ENCODE measurements at regions not wholly inside any gene's neighbourhood (a gene's known extent, or its start where the extent isn't known, plus 50 kb on each side); places are given as distances from the start of the nearest gene placed in this dataset.

DNA sequence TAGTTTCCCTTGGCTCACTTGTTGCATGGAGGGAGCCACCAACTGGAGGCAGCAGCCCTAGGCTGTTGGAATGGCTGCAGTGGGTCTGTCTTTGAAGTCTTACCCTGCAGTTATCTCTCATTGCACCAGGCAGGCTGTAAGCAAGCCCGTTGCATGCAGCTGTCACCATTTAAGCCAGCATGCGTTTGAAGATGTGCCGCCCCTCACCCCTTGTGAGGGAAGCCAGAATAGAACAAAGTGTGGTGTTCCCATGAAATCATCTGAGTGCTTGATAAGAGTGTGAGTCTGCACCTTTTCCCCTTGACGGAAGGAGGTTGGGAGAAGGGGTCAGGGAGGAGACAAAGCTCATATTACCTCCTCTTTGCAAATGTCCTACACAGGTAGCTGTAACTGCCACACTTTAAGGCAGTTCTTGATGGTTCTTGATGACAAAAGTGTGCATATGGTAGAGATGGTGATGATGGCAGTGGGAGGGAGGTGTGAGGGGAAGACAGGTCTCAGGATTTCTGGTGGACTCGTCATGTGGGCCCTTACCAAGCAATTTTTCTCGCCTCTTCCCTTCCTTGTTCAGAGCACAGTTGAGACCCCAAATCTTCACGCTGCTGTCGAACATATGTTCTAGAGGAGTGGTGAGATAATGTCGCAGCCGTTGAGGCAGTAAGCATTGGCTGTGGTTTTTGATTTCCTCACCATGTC, 191.4 kb upstream of the LEF1 start:
- DNase-seq: no peak

DNA sequence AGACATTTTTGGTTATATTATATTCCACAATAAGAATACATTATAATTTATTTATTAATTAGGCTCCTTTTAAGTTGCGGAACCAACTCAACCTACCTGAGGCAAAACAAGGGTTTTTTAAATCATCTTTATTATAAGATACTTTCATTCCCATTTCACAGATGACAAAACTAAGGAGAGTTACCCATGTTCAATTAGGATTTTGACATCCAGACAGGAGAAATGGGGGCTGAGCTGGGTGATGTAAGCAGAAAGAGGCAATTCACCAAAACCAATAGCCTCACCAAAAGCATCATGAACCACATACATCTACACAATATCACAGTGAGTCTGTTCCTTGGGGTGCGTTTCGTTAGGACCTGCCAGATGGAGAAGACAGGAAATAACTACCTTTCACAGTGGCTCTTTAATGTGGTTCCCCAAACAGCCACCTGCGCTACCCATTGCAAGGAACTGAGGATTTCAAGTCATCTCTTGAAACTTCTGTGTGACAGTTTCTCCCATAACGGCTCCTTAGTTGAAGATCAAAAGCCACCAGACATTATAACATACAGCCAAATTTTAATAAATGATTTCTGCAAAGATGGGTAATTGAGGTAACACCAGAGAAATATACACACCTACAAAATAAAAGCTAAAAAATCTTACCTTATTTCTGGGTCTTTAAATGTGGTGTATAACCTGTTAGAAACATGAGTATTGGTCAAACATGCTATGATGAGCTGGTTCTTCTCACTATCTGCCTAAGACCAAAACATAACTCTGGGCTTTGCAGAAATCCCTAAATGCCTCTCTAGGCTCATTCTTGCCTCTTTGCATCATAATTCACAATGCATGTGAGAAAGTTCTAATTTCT, 190.6 kb upstream of the LEF1 start:
- DNase-seq: no peak

DNA sequence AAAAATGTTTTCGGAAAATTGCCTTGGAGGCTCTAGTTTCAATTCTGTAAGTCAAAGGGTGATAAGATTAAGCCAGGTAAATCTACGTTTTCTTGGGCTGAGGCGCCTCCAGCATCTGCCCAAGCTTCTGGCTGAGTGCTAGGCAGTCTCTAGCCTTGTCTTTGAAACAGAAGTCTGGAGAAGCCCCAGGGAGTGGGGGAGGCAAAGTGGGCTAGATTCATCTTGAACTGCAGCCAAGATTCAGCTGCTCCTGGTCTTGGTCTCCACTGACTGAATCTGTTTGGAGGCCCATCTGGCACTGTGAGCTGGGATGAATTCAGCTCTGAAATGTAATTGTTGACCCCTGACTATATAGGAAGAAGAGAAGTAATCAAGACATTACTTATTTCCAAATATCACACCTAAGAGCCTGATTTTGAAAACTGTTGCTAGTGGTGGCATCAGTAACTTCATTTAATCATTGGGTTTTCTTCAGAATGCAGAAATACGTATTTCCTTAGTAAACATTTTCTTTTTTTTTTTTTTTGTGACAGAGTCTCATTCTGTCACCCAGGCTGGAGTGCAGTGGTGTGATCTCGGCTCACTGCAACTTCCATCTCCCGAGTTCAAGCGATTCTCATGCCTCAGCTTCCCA, 187.3 kb upstream of the LEF1 start:
- DNase-seq: no peak

DNA sequence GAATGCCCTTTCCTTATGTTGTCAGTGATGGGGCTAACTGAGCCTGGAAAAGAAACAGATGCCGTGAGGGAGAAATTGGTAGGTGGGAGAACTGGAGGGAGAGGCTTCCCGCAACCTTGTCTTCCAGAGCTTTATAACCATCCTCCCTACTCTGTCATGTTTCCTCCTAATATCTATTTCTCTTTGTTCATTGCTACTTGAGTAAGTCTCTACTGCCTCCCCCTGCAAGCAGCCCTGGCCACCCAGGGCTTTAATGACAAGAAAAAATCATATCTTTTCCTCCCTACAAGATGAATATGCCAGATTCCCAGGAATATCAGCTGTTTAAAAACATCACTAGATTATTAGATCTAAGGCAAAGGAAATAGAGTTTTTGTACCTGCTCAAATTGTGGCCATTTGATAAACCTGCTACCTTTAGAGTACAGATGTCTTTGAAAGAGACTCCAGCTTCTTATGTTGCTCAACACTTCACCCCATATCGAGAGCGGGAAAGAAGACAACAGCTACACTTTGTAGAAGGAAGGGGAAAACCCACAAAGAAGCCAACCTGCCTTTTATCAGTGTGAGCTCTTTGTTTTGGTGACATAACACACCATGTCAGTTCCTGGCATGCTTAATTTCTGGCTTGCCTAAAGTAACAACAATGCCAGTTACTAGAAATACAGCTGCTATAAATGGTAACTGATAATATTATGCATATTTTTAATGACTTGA, 186.6 kb upstream of the LEF1 start:
- no peak for DNase-seq

DNA sequence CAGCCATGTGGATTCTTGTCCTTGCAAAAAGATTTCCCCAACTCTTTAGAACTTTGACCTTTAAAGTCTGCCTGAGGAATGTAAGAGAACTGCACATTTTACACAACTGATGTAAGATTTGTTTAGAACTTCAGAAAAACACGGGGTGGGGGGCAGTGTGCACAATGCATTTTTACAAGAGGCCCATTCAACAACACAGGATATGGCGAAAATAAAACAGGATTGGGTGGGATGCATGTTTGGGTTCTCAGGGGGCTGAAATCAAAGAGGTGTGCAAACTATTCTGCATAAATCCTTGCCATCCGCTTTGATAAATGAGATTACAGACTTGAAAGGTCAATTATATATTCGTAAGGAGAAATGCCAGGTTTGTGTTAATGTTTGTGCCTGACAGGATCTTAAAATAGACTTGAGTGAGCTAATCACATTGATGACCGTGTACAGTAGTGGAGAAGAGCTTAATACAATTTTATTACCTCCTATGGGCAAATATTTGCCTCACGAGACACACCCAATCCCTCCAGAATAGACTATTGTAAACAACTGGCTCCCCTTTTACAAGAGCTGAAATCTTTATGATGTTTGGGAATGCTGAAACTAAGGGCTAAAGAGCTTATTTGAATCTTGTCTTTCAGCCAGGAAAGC, 184.1 kb upstream of the LEF1 start:
- no peak for DNase-seq

DNA sequence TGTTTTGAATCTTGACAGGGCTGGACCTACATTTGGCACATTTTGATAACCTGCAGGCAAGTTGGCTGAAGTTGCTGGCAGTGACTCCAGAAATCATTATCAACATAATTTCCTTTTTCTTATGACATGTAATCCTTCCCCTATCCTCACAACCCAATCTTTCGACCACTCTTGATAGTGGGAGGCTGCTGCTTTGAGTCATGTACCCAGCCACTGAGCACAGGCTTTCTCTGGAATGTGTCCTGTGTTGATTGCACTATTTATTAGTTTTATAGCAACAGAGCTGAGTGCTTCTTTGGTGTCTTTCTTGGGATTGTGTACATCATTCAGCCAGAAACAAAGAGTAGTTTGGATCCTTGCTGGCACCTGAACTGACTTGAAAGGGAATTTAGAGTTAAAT, 183.1 kb upstream of the LEF1 start:
- no peak for DNase-seq

DNA sequence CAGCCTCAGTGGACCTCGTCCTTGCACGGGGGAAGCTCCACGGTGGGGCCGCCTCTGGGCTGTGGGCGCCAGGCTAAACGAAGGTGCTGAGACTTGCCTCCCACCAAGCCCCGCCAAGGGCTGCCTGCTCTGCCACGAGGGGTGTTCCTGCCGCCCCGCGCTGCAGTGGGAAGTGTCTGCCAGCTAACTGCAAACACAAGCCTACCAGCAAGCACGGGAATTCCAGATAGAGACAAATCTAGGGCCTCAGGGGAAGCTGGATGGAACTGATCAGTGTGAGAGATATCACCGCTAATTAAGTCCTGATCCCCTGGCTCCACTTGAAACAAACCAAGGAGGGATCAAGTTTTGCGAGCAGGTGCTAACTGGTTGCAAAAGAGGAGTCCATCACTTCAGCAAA, 181.6 kb upstream of the LEF1 start:
- DNase-seq: no peak

DNA sequence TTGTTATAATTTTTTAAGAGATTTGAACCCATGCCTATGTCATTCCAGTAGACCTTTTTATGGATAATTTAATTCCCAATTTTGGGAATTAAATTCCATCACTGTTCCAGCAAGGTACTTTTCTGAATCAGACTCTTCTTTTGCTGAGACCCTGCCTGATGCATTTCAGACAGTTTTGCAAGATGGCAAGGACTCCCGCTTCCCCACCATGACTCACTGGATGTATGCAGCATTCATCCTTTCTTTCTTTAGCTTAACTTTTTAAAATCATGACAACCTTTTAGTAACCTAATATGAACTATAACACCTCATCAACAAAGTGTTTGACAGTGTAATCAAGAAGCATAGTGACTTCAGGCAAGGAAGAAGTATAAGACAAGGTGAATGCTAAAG, 178.1 kb upstream of the LEF1 start:
- DNase-seq: no peak

DNA sequence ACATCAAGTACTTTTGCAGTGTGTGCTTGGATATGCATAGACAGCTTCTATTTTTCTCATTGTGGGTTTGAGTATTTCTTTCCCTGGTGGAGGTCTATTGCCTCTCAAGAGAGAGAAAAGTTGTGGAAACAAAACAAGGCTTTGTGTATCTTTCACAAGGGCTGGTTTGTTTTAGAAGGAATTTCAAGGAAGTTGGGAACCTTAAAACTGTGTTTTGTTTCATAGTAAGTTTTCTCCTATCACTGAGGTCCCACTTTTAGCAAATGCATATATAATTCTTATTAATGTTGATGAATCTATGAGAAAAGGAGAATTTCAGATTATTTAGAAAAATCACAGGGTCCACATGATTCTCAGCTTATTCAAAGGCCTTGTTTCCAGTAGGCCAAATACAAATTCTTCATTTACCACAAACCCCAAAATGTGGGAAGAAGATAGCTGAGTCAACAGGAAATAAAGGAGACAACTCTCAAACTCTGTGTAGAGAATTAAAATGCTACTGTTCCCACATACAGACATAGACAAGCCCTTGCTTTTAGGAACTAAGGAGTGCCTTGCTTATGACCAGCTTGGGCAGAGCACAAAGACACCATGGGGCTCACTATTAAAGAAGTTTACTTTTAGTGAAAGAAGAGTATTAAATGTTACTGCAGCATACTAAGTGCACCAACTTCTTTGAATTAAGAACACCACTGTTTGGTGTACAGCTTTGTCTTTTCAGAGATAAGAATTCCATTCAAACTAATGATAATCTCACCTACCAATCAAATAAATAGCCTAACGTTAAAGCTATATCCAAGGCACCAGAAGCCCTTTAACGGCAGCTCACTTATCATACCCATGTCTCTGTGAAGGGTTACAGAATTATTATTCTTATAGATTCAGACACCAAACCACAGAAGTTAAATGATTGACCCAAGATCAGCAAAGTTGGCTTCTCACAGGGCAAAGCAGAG, 177.4 kb upstream of the LEF1 start:
- no peak for DNase-seq

DNA sequence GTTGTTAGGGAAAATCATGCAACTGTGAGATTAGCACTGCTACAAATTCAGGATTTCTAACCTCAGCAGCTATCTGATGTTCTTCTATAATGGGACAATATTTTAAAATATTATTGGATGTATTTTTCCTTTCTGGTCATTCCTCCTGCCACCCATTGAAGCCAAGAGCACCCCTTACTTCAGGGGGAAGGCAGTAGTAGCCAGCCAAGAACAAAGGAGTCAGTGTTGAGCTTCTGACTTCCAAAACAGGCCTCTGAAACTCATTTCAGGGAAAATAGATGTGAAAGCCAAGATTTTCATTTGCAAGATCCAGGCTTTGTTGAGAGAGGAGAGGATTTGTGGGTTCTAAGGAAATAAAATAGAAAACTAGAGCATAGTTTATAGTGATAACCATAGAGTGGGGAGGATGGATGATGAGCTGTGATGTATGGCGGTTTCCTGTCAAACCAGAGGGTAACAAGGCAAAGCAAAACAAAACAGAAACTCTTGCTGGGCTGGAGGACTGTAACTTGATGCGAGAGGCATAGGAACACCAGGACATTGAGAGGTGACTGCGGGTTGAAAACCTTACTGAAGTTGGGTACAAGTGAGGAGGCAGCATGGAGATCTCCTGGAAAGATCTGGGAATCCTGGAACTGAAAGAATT, 173.7 kb upstream of the LEF1 start:
- DNase-seq: no peak

DNA sequence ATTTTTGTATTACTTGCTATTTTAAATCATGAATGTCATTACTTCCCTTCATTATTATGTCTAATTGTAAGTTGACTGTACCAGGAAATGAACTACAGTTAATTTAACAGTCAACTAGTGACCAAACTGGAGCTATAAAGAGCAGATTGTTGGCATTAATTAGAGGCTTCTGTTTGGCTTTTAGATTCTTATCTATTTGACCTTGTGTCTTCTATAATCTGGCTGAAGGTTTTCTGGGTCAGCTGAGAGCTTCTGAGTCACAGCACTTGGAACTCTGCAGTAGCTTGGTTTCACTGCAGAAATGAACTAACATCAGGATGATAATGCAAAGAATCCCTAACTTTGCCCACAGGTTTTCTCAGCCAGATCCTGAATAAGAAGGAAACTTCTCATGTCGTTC, 169.2 kb upstream of the LEF1 start:
- DNase-seq: no peak

DNA sequence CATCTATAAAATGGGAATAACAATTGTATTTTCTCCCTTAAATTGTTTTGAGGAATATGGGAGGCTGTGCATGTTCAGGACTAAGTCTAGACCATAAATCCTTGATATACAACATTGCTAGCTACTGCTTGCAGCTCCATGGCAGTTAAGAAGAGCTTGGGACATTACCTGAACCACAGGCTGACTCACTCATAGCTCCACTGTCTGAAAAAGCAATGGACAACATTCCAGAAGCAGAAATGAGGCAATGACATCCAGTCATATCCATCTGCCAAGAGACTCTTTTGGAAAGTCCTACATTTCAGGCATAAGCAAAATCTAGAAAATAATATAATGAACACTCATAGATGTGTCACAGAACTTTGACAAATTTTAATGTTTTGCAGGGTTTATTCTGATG, 167.3 kb upstream of the LEF1 start:
- DNase-seq: no peak

DNA sequence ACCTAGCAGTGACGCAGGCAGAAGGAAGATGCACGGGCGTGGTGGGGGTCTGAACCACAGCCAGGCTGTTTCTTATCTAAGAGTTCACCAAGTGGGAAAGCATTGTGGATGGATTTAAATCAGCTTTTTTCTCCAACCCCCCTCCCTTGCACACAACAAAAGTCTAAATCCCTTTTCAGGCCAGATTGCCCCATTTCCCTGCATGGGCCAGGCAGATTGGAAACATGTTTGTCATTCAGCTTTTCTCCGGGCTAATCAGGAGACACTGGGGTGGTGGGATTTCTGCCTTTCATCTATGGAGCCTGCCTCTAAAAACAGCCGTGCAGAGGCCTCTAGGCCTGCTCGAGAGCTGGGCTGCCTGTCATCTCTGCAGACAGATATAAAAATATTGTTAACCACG, 166.3 kb upstream of the LEF1 start:
- no peak for DNase-seq

DNA sequence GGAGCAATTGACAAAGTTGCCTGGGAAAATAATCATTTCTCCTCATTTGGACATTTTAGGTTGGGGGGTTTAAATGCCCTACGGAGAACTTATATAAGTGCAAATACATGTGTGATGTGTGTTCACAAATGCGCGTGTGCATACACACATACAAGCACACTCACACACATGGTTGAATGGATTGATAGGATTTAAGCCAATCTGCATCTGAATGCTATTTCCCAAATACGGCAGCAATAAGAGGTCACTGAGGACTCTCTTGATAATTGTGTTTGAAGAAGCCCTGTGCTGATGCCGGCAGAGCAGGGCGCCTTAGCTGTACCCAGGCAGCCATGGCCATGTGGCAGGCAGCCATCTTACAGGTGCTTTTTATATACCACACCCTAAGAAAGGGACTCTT, 165.3 kb upstream of the LEF1 start:
- no peak for DNase-seq

DNA sequence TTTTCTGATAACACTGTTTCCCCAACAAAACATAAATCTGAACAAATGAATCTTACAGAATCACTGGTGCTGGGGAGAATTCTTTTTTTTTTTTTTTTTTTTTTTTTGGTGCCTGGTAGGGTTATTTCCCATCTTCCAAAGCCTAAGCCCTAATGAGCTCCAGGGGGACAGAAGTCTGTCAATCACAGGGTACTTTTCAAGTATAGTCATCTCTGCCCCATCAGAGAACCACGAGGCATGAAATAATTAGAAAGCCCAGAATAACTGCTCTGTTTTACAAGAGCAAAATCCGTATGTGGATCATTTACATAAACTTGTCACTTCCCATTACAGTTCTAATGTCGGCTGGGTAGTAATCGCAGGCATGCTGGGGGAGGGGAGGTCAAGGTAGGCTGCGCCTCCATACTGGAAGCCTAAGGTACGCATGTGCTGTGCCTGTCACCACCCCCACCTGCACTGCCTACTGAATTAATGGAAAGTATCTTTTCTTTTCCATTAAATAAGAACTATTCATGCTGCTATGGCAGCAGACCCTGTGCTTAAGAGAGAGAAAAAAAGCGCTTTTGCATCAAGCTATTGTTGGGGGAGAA, 164.7 kb upstream of the LEF1 start:
- DNase-seq: no peak

DNA sequence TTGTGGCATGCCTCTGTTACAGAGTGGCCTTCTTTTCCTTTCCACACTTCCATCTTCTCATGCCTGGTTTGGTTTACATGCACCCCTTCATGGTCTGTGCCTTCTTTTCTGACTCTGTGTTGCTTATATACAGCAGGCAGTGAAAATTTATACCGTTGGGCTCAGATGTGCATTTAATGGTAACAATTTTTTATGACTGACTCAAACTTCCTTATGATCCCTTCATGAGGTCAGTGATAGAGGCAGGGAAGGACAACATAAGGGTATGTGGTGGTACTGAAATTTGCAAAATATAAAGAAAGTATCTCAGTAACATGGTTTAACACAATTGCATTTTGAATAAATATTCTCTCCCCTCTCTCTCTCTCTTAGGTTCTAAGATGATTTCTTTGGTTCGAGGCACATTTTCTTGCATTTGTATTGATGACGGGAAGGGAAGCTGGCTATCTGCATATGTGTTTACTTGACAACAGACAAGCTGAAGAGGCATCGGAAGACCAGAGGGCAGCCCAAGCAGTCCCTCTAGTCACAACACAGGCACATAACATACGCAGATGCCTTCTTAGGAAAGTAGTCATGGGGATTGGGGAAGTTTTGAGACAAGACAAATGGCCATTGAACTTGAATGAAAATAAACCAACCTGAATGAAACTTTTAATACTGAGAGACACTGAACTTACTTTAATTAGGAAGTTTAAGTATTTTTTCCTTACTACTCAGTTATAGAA, 163.3 kb upstream of the LEF1 start:
- no peak for DNase-seq

DNA sequence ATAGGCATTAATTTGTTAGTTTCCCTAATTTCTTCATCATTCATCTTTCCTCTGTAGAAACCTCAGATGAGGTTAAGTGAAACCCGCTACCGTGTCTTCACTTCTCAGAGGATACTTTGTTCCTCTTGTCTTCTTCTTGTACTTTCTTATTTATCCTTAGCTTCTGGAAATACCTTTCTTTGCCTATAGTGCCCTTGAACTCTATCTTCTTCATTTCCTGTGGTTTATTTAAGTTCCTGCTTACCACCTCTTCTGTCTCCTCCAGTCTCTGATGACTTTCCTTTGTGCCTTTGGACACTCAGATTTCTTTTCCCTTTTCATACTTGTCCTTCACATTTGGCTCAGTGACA, 159.6 kb upstream of the LEF1 start:
- DNase-seq: no peak

DNA sequence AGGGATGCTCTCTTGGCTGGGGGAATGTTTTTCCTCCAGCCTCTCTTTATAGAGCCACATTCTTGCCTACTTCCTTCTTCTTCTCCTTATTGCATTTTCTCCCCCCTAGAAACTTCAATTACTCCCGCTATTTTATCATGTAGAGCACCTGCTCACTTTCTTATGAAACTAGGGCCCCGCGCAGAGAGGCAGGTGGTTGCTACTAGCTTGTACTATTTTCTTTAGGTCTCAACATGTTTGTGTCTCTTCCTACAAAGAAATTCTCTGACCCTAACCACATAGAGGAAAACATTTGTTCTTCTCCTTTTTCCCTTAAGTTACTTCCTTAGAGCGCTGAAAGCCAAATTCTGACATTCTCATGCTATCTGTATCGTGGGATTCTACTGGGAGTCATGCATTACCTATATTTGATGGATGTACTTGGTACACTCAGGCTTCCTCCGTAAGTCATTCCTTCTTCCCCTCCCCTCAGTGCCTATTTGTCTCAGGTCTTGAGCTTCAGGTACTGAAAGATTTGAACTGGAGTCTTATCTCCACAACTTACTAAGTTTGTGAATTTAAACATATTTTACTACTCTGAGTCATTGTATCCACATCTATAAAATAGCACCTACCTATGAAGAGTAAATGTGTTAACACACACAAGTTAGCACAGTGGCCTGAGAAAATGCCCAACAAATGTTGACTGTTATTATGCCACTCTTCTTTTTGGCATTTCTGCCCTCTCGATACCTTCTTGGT, 159.1 kb upstream of the LEF1 start:
- DNase-seq: no peak

DNA sequence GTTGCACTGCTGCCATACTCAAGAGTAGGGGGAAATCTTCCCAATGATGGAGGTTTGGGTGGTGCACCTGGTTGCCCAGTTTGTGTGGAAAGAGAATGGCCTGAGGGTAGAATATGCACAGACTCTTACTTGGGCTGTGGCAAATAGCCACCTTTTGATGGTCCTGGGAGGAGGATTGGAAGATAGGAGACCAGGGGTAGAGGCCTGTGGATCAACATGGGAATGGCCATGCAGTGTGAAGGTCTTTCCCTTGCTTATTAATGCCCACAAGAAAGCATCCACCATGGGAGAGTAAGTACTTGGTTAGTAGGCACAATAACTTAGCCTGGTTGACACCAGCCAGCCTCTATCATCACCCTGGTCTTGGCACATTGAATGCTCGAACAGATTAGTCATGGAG, 156.8 kb upstream of the LEF1 start:
- DNase-seq: no peak

DNA sequence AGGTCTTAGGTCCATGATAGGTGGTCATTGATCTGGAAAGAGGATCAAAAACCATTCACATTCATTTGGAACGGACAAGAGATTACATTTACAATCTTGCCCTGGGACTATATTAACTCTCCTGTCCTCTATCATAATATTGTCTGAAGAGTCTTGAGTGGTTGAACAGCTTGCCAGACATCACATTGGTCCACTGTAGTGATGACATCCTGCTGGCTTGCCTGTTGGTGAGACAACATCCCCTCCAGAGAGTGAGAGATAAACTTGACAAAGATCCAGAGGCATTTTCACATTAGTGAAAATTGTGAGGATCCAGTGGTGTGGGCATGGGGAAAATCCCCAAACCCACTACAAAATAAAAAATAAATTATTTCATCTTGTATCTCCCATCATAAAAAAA, 155.7 kb upstream of the LEF1 start:
- DNase-seq: no peak
